ENCODE measurements at regions not wholly inside any gene's neighbourhood (a gene's known extent, or its start where the extent isn't known, plus 50 kb on each side); places are given as distances from the start of the nearest gene placed in this dataset.

DNA sequence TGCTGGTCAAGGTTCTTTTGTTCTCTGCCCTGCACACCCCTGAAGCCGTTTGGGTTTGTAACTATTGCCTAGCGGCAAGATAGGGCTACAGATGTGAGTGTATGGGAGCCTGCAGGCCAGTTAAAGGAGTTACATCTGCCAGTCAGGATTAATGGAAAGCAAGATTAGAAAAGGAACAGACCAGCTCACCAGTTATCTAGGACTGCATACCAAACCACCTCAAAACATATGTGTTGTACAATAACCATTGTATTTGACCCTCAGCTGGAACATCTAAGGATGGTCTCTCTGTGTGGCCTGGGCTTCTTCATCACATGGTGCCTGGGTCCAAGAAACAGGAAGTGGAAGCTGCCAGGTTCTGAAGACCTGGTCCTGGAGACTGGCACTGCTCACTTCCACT is 52.5 kb upstream of the FBXO28 start:
- TF ChIP-seq, protein P1, sequence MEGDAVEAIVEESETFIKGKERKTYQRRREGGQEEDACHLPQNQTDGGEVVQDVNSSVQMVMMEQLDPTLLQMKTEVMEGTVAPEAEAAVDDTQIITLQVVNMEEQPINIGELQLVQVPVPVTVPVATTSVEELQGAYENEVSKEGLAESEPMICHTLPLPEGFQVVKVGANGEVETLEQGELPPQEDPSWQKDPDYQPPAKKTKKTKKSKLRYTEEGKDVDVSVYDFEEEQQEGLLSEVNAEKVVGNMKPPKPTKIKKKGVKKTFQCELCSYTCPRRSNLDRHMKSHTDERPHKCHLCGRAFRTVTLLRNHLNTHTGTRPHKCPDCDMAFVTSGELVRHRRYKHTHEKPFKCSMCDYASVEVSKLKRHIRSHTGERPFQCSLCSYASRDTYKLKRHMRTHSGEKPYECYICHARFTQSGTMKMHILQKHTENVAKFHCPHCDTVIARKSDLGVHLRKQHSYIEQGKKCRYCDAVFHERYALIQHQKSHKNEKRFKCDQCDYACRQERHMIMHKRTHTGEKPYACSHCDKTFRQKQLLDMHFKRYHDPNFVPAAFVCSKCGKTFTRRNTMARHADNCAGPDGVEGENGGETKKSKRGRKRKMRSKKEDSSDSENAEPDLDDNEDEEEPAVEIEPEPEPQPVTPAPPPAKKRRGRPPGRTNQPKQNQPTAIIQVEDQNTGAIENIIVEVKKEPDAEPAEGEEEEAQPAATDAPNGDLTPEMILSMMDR (IDR thresholded peaks at IDR 0.05; ENCODE audit: low read depth, low read length): no peak
- TF ChIP-seq, protein P2, sequence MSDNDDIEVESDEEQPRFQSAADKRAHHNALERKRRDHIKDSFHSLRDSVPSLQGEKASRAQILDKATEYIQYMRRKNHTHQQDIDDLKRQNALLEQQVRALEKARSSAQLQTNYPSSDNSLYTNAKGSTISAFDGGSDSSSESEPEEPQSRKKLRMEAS (IDR thresholded peaks at IDR 0.05; ENCODE audit: low read depth, low read length): no peak
- TF ChIP-seq POLR2A (IDR thresholded peaks at IDR 0.05; ENCODE audit: extremely low read depth, insufficient read length): no peak
- no peak for DNase-seq (ENCODE audit: low read depth)
- no peak overlapping the region for H3K4me3 ChIP-seq (ENCODE audit: low read depth, low read length)

DNA sequence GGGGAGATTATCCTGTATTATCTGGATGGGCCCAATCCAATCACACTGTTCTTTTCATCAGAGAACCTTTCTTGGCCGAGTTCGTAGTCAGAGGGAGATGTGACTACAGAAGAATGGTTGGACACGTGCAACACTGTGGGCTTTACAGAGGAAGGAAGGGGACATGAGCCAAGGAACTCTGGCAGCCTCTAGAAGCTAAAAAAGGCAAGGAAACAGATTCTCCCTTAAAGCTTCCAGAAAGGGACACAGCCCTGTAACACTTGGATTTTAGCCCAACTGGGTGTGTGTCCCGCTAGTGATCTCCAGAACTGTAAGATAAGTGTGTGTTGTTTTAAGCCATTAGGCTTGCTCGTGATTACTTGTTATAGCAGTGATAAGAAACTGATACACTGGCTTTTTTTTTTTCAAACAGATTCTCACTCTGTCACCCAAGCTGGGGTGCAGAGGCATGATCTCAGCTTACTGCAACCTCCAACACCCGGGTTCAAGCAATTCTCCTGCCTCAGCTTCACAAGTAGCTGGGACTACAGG is 53.9 kb upstream of the FBXO28 start:
- no peak for TF ChIP-seq POLR2A (IDR thresholded peaks at IDR 0.05; ENCODE audit: extremely low read depth, insufficient read length)
- TF ChIP-seq, protein P1 (IDR thresholded peaks at IDR 0.05; ENCODE audit: low read depth, low read length): no peak
- DNase-seq (ENCODE audit: low read depth): no peak
- no peak overlapping the region for H3K4me3 ChIP-seq (ENCODE audit: low read depth, low read length)

DNA sequence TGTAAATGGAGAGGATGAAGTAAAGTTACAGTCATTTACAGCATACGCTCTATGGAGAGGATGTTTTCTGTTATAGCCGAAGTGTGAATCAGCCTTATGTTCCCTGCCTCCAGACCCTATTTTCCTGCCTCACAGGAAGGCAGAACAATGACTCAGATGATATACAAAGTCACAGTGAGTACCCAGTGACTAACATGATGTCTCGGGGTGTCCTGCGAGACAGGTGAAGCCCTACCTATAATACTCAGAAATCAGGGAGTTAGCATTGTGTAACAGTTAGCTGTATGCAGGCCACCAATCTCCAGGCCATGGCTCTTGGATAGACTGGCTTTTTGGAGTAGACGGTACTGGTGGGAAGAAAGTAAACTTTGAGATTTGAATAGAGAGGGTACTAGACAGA is 55.6 kb upstream of the FBXO28 start:
- no peak for DNase-seq (ENCODE audit: low read depth)
- TF ChIP-seq, protein P2 (IDR thresholded peaks at IDR 0.05; ENCODE audit: low read depth, low read length): no peak
- no peak for TF ChIP-seq MYC (IDR thresholded peaks at IDR 0.05; ENCODE audit: low read depth, low read length)
- no peak for TF ChIP-seq POLR2A (IDR thresholded peaks at IDR 0.05; ENCODE audit: extremely low read depth, insufficient read length)
- TF ChIP-seq, protein P1 (IDR thresholded peaks at IDR 0.05; ENCODE audit: low read depth, low read length): no peak
- H3K4me3 ChIP-seq (ENCODE audit: low read depth, low read length): no peak overlapping the region

DNA sequence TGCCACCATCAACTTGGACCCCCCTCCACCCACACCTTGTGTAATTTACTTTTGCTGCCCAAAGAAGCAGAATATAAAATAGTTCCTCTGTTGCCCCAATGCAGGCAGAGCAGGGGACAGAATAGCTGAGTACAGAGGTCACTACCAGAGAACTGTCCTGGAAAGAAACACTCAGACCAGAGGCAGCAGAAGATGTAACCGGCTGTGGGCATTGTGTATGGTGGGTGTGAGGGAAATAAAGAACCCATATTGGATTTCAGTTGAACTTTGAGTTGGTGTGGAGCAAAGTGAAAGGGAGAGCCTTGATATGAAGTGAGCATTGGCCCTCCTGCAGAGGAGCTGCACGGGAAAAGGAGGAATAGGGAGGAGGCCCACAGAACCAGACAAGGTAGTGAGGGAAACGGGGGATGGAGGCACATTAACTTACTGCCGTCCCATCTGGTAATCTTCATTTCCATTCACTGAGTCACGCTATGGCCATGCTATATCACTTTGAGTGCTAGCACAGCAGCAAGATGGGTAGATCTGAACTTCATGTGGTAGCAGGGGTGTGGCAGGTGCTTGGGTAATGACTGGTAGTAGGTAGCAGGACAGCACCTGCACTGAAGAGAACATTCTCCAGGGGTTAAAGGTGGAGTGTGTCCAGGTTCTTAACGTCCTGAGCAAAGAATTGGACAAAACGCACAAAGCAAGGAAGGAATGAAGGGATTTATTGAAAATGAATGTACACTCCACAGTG is 56.3 kb upstream of the FBXO28 start:
- no peak for DNase-seq (ENCODE audit: low read depth)
- no peak overlapping the region for H3K4me3 ChIP-seq (ENCODE audit: low read depth, low read length)
- no peak for TF ChIP-seq MYC (IDR thresholded peaks at IDR 0.05; ENCODE audit: low read depth, low read length)
- TF ChIP-seq, protein P1 (IDR thresholded peaks at IDR 0.05; ENCODE audit: low read depth, low read length): no peak
- TF ChIP-seq POLR2A (IDR thresholded peaks at IDR 0.05; ENCODE audit: extremely low read depth, insufficient read length): no peak
- TF ChIP-seq, protein P2 (IDR thresholded peaks at IDR 0.05; ENCODE audit: low read depth, low read length): no peak

DNA sequence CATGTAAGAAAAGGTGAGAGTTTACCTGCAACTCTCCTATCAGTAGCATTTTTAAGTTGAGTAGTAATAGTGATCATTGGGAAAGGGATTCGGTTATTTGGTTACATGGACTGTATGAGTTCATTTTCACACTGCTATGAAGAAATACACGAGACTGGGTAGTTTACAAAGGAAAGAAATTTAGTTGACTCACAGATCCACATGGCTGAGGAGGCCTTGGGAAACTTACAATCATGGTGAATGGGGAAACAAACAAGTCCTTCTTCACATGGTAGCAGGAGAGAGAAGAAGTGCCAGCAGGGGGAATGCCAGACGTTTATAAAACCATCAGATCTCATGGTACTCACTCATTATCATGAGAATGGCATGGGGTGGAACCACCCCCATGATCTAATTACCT is 59.3 kb upstream of the FBXO28 start:
- no peak for DNase-seq (ENCODE audit: low read depth)
- TF ChIP-seq MYC (IDR thresholded peaks at IDR 0.05; ENCODE audit: low read depth, low read length) (no peak), POLR2A (IDR thresholded peaks at IDR 0.05; ENCODE audit: extremely low read depth, insufficient read length) (no peak)
- TF ChIP-seq, protein P1 (IDR thresholded peaks at IDR 0.05; ENCODE audit: low read depth, low read length): no peak
- TF ChIP-seq, protein P2 (IDR thresholded peaks at IDR 0.05; ENCODE audit: low read depth, low read length): no peak

More for the DNA sequence above, 59.3 kb upstream of the FBXO28 start:
- H3K4me3 ChIP-seq (ENCODE audit: low read depth, low read length): no peak overlapping the region
